ENCODE measurements at regions not wholly inside any gene's neighbourhood (a gene's known extent, or its start where the extent isn't known, plus 50 kb on each side); places are given as distances from the start of the nearest gene placed in this dataset.

DNA sequence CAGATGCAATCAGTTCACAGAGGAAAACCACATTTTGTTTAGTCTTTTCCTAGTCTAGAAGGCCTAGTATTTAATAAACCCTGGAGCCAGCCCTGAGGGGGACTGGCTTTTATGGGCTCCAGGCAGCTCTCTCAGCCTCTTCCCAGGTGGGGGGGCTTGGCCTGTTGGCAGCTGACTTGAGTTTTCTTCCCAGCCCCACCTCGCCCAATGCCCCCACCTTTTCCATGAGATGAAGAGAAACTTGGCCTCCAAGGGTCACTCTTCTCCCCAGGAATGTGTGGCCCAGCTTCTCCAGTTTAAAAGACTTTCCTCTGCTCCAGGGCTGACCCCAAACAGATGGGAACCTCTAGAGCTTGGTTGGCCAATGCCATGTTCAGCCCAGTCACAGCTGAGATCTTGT lies 196.1 kb downstream of the BMP7 start:
- ATAC-seq (ENCODE audit: poor library complexity) (no peak), DNase-seq (no peak)
- intact Hi-C loops (cut with DNase I), result no loop called here

DNA sequence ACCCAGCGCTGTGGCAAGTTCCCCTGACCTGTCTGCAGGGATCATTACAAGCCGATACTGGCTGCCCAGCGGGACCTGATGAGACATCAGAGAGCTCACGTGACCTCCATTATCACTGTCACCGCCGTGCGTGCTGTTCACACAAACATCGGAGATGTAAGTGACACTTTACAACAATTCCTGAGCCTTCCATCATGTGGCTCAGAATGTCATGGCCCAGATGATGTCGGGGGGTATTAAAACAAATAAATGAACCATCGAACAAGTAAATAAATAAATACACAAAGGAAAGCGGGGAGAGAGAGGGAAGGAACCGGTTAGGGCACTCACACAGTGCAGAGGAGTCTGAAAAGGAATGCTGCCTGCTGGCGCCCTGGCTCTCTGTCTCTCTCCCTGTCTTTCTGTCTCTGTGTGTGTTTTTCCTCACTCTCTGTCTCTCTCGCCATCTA lies 195.1 kb downstream of the BMP7 start:
- ATAC-seq (ENCODE audit: poor library complexity) (no peak), DNase-seq (no peak)
- intact Hi-C loops (cut with DNase I), result no loop called here

DNA sequence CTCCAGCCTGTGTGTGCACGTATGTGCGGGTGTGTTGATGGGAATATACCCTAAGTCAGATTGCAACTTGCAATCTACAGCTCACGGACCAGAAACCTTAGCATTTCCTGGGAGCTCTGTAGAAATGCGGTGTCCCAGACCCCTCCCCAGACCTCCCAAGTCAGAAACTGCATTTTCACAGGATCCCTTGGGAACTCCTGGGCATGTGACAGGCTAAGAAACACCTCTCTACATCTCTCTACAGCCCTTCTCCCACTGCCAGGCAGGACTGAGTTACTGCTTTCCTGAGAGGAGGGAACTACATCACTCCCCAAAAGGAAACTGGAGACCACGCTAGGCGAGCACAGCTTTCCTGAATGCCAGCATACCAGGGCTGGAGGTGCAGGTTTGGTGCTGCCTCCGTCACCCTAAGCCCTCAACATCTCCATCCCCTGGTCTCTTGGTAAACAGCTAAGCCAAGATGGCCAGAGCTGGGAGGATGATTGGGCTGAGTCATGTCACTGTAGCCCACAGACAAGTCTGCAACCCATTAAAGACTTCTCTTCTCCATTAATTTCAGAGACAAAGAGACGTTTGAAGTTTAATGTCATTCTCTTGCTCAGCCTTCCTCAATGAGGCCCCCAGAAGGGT lies 194.4 kb downstream of the BMP7 start:
- DNase-seq (no peak), ATAC-seq (ENCODE audit: poor library complexity) (no peak)
- intact Hi-C loops (cut with DNase I), result no loop called here

DNA sequence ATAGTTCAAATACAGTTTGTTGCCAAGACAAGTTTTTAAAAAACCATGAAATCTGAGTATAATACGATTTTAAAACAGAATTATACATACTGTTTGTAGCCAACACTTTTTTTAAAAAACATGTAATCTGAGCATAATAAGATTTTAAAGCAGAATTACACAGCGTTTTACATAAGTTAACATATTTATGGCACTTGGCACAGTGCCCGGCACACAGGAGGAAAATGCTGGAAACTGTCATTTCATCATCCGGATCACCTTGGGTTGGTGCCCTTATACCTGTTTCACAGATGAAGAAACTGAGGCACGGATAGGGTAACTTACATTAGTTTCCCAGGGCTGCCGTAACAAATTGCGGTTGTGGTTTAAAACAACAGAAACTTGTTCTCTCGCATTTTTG lies 193.0 kb downstream of the BMP7 start:
- DNase-seq (no peak), ATAC-seq (ENCODE audit: poor library complexity) (no peak)
- intact Hi-C loops (cut with DNase I), result no loop called here

DNA sequence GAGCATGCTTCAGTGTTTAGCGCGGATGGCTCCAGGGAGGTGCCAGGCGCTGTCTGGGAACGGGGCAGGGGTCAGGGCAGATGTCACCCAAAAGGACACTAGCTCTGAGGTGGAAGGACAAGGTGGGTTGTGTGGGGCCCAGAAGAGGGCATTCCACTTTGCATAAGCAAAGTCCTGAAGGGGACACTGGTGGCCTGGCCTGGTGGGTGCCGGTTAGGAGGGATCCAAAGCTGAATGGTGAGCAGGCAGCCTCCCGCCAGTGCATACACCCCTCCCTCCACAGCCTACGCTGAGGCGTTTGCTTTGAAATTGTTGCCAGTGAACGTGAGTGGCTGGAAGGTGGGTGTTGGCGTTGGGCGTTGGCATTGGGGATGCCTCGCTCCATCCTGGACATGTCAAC lies 192.1 kb downstream of the BMP7 start:
- DNase-seq, result no peak
- intact Hi-C loops (cut with DNase I), result no loop called here
- ATAC-seq (ENCODE audit: poor library complexity), result no peak

DNA sequence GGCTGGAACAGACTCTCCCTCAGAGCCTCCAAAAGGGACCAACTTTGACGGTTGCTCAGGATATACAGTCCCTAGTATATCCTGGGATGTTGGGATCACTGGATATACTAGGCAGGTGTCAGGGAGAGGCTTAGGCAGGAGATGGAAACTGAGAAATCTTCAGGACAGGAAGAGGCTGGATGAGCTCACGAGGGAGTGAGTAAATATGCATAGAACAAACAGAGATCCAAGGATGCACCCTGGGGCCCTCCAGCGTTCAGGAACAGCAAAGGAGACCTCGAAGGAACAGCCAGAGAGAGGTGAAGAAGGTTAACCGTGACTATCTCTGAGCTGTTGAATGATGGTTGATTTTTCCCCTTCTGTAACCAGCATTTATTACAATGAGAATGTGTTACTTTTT lies 191.3 kb downstream of the BMP7 start:
- ATAC-seq (ENCODE audit: poor library complexity) (no peak), DNase-seq (no peak)
- intact Hi-C loops (cut with DNase I), result no loop called here

DNA sequence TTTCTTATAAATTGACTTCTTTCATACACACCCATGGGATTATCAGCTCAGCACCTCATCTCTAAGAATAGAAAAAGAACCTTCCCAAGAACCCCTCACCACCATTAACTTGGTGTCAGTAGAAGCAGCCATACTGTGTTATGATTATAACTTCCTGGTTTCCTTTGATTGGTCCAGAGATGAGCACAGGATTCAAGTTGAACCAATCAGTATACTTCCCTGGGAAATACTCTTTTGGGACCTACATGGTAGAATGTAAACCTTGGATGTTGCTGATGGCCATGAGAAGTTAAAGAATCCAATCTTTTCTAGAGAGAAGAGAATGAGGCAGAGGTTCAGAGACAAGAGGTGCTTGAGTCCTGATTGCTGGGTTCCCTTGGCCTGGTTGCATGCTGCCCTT lies 190.8 kb downstream of the BMP7 start:
- DNase-seq (no peak), ATAC-seq (ENCODE audit: poor library complexity) (no peak)

DNA sequence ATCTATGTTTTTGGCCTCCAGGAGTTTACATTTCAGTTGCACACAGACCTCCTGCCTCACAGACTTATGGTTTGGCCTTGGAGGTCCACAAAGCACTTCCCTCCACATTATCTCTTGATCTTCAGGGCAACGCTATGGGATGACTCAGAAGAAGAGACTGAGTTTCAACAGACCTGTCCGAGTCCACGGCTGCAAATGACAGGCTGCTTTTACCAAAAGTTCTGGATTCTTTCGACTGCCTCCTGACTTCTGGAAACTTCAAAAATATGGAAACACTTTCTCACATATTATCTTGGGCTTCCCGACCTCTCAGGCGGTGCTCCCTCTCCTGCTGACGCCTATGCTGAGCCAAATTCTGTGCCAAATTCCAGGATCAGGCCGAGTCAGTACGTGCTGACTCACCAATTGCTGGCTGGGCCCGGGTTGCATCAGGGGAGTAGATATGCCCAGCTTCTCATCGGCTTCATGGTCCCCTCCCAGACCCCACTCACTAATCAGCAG lies 190.2 kb downstream of the BMP7 start:
- DNase-seq, result no peak
- ATAC-seq (ENCODE audit: poor library complexity), result no peak
- intact Hi-C loops (cut with DNase I), result no loop called here

More for the DNA sequence above, 190.8 kb downstream of the BMP7 start:
- intact Hi-C loops (cut with DNase I), result no loop called here

DNA sequence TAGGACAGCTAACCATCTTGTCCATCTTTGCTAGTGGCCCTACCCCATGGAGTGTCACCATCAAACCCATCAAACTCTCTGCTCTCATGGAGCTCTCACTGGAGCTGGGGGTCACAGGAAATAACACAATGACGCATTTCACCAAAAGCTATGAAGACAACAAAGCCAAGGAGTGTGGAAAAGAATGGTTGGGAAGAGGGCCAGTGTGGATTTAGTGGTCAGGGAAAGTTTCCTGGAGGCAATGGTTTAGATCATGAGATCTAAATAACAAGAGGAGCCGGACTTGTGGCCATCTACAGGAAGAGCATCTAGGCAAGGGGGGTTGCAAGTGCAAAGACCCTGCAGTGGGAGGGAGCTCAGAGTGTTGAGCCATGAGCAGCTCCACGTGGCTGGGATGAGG lies 189.5 kb downstream of the BMP7 start:
- no peak for DNase-seq
- no peak for ATAC-seq (ENCODE audit: poor library complexity)
- intact Hi-C loops (cut with DNase I), result no loop called here

DNA sequence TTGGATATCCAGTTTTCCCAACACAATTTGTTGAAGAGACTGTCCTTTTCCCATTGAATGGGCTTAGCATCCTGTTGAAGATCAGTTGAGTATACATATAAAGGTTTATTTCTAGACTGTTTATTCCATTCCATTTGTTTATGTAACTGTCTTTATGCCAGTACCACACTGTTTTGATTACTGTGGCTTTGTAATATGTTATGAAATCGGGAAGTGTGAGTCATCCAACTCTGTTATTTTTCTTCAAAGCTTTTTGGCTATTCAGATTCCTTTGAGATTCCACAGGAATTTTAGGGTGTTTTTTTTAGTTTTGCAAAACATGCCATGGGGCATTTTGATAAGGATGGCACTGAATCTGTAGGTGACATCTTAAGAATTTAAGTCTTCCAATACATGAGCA lies 188.3 kb downstream of the BMP7 start:
- ATAC-seq (ENCODE audit: poor library complexity), result no peak
- intact Hi-C loops (cut with DNase I), result no loop called here
- no peak for DNase-seq

DNA sequence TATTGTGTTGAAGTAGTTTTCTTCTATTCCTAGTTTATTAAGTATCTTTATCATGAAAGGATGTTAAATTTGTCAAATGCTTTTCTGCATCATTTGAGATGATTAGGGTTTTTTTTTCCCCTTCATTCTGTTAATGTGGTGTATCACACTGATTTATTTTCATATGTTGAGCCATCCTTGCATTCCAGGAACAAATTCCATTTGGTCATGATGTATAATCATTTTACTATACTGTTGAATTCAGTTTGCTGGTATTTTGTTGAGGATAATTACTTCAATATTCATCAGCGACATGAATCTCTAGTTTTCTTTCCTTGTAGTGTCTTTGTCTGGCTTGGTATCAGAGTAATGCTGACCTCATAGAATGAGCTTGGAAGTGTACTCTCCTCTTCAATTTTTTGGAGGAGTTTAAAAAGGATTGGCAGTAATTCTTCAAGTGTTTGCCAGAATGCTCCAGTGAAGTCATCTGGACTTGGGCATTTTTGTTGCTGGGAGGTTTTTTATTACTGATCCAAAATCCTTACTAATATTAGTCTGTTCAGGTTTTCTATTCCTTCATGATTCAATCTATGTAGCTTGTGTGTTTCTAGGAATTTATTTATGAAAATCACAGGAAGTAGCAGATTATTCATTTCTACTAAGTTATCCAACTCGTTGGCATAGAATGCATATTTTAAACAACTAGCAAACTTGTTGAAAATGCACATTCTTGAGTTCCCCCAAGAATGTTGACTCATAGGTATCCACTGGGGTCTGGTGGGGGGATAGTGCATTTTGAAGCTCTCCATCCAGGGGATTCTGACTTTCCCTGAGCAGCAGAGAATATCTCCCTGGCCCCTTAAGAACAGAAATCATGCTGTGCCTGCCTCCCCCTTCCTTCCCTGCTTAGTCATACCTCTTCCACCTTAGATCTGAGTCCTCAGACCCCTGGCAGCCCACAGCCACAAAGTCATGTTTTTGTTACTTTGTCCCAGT lies 187.1 kb downstream of the BMP7 start:
- DNase-seq (no peak), ATAC-seq (ENCODE audit: poor library complexity) (no peak)
- intact Hi-C loops (cut with DNase I), result no loop called here

DNA sequence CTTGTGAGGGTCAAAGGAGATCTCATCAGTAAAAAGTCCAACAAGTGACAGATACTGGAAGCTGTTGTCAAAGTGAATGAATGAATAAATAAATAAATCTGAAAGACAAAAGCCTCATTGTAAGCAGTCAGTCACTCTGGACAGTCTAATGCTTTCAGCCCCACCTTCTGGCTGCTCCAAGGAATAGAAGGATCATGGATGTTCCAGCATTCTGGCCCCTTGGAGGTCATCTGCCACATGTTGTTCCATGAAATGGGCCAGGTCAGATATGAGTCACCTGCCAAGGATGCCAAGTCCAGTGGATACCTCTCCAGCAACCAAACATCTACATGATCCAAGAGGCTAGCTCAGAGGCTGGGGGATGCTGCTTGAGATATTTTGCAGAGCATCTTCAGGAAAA lies 185.6 kb downstream of the BMP7 start:
- DNase-seq (no peak), ATAC-seq (ENCODE audit: poor library complexity) (no peak)
- intact Hi-C loops (cut with DNase I), result no loop called here

DNA sequence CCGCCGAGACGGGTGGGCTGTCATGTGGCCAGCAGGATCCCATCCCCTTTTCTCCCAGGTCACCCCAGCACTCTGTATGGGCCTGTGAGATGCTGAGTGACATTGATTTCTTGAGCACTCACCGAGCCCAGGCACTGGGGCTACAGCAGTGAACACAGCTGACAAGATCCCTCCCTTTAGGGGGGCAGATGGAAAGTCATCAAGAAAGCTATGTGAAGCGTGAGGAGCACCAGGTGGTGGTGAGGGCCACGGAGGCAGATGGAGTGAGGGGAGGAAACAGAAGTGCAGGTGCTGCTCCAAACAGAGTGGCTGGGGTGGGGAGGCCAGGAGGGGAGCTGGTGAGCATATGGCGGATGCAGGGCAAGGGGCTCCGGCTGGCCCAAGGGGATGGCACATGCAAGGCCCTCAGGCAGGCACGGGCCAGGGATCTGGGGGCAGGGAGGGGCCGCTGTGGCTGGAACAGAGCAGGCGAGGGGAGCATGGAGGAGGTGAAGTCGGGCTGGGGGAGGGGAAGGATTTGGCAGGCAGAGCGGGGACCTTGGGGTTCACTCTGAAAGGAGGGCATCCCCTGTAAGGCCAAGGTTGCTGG lies 184.0 kb downstream of the BMP7 start:
- DNase-seq (no peak), ATAC-seq (ENCODE audit: poor library complexity) (no peak)
- intact Hi-C loops (cut with DNase I), result no loop called here

DNA sequence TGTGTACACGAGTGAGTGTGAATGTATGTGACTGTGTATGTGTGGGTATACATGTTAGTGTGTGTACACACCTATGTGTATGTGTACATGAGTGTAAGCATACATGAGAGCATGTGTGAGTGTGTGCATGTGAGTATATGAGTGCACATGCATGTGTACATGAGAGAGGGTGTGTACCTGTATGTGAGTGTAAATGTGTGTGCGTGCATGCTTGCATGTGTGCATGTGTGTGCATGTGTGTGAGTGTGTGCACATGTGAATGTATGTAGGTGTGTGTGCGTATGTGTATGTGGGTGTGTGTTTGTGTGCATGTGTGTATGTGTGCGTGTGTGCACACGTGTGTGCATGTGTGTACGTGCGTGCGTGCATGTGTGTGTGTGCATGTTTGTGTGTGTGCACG lies 183.4 kb downstream of the BMP7 start:
- intact Hi-C loops (cut with DNase I), result no loop called here
- DNase-seq (no peak), ATAC-seq (ENCODE audit: poor library complexity) (no peak)

DNA sequence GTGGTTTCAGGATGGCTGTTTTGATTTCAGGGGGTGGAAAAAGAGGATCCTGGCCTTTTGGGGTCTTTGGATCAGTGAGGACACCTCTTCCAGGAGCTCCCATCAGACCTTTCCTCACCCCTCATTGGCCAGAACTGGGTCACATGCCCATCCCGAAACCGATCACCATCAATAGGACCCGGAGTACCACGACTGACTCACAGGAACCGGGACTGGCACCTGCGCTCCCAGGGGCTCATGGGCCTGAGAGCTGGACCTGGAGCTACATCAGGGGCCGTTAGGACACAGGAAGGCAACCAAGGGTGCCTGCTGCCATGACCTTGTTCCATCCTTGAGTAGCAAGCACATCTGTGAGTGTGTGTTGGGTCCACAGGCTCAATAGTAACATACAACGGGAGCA lies 180.4 kb downstream of the BMP7 start:
- ATAC-seq (ENCODE audit: poor library complexity) (no peak), DNase-seq (no peak)
- intact Hi-C loops (cut with DNase I), result no loop called here

DNA sequence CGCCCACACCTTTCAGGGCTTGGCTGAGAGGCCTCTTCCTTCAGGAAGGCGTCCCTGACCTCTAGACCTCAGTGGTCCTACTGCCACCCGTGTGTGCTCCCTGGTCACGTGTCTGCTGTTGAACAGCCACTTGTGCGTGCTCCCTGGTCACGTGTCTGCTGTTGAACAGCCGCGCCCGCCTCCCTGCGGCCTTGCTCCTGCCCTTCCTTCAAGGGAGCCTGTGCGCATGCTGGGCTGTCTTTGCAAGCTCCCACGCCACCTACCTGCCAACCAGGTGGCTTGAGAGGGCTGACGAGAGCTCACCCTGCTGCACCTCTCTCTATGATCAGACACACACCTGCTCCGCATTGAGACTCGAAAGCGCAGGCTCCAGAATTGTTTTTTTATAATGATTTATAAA lies 179.3 kb downstream of the BMP7 start:
- no peak for ATAC-seq (ENCODE audit: poor library complexity)

DNA sequence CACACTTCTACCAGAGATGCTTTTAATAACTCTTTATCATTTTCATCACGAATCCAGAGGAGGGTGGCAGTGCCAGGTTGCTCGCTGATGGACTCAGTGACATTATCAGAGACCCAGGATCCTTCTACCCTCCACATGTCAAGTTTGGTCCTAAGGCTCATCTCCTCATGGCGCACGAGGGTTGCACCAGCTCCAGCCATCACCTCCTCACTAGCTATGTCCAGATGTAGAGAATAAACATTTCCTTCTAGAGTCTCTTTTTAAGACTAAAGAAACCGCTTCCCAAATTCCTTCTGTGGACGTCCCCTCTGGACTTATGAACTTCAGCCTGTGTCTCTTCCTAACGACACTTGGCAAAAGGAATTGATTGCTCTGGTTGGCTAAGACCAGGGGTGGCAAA lies 178.7 kb downstream of the BMP7 start:
- no peak for ATAC-seq (ENCODE audit: poor library complexity)
- intact Hi-C loops (cut with DNase I), result loop anchor here (2.0 kb wide), 1 partner anchor 259 kb away; no protein-coding TSS in a partner anchor
- no peak for DNase-seq

More for the DNA sequence above, 179.3 kb downstream of the BMP7 start:
- DNase-seq, result no peak
- intact Hi-C loops (cut with DNase I), result no loop called here

DNA sequence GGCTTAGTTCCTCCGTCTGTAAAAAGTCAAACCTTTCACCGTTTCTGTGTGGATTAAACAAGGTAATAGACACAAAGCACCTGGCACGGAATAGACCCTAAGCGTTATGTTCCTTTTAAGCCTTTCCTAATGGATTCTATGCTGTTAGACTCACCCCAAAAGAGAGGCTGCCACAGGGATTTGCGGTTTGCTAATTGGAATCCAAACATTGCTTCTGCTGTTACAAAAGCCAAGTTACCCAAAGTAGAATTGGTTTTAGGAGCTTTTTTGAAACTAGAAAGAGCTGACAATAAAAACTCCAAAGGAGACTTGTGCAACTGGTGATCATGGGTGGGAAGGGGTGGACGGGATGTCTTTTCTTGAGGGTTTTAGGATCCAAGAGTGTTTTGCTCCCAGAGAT lies 178.0 kb downstream of the BMP7 start:
- intact Hi-C loops (cut with DNase I), result loop anchor here (2.0 kb wide), 1 partner anchor 258 kb away; no protein-coding TSS in a partner anchor

DNA sequence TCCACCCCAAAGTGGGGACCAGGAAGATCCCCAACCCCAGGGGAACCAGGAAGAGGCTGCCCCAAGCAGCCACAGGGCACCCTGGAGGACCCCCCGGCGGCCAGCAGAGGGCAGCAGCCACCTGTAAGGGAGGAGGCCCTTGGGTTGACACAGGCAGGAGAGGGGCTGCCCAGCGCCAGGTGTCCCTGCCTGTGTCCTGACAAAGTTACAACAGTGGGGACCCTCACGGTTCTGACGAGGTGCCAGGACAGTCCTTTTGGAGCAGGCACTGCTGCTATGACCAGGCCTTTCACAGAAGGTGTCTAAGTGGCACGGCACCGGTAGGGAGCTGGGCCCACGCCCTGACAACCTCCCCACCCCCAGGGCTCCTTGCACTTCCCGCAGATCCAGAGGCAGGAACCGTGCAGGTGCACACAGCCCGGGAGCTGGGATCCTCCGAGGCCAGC lies 176.7 kb downstream of the BMP7 start:
- DNase-seq (peak; percentile 79), ATAC-seq (ENCODE audit: poor library complexity) (peak; percentile 89)
- intact Hi-C loops (cut with DNase I), result loop anchor here (2.0 to 10.0 kb wide), 3 partner anchors 165 to 257 kb away; no protein-coding TSS in a partner anchor

More for the DNA sequence above, 178.0 kb downstream of the BMP7 start:
- DNase-seq (no peak), ATAC-seq (ENCODE audit: poor library complexity) (no peak)

Measured in Right ventricle myocardium superior (tissue), 1 donor.